ENCODE measurements at regions not wholly inside any gene's neighbourhood (a gene's known extent, or its start where the extent isn't known, plus 50 kb on each side); places are given as distances from the start of the nearest gene placed in this dataset.

GRCh38 chr1:200302192-200302920 lies 107.5 kb downstream of the ZNF281 start:
- TF ChIP-seq CTCF (IDR thresholded peaks at IDR 0.05) (no peak), POLR2A (IDR thresholded peaks at IDR 0.05) (no peak)
